ENCODE measurements at regions not wholly inside any gene's neighbourhood (a gene's known extent, or its start where the extent isn't known, plus 50 kb on each side); places are given as distances from the start of the nearest gene placed in this dataset.

GRCh38 chr6:50214937-50215336, 165.2 kb upstream of the DEFB112 start:
- dilution Hi-C loops (cut with MboI; ENCODE audit: extremely low pct_ligation_motif_present, low sequenced_read_pairs): no loop called here

GRCh38 chr6:50217841-50218240, 168.1 kb upstream of the DEFB112 start:
- Histone ChIP-seq H2AFZ (ENCODE audit: control insufficient read depth, low read length) (no peak overlapping the region), H3K4me1 (ENCODE audit: control insufficient read depth, extremely low read depth, insufficient read depth, low read length) (no peaks in the 10 kb centered on the region), H3K9me3 (ENCODE audit: control insufficient read depth, low read depth, low read length) (no peaks in the 10 kb centered on the region), H3K9ac (ENCODE audit: control insufficient read depth, extremely low read depth, insufficient read depth, low read length) (no peak overlapping the region), H4K20me1 (ENCODE audit: control insufficient read depth, extremely low read depth, insufficient read depth, low read length) (no peaks in the 10 kb centered on the region), H3K27ac (ENCODE audit: control insufficient read depth, insufficient read depth, low read length) (no peak overlapping the region), H3K36me3 (ENCODE audit: control insufficient read depth in 2 of 2, extremely low read depth in 1 of 2, insufficient read depth in 2 of 2, low read length in 2 of 2) (no peaks in the 10 kb centered on the region), H3K9me1 (ENCODE audit: control insufficient read depth, extremely low read depth, insufficient read depth, low read length) (no peaks in the 10 kb centered on the region), H3K4me3 (ENCODE audit: control insufficient read depth in 2 of 3, extremely low read depth in 1 of 3, insufficient read depth in 2 of 3, low read depth in 1 of 3, low read length in 3 of 3) (no peak overlapping the region), H3K27me3 (ENCODE audit: control insufficient read depth, extremely low read depth, insufficient read depth, low read length) (no peaks in the 10 kb centered on the region), H3K4me2 (ENCODE audit: control insufficient read depth, extremely low read depth, insufficient read depth, low read depth, low read length) (no peak overlapping the region), H3K79me2 (ENCODE audit: control insufficient read depth, insufficient read depth, low read length) (no peaks in the 10 kb centered on the region)
- FAIRE-seq (no peak), DNase-seq (ENCODE audit: low read depth, low spot score) (no peak)
- TF ChIP-seq CTCF (optimal IDR thresholded peaks at IDR 0.05 in 1 of 3, IDR thresholded peaks at IDR 0.05 in 1 of 3, conservative IDR thresholded peaks at IDR 0.05 in 1 of 3; ENCODE audit: extremely low read depth in 1 of 3, insufficient read depth in 2 of 3, low read length in 3 of 3) (no peak), EZH2 (IDR thresholded peaks at IDR 0.05; ENCODE audit: low read length) (no peak)
- dilution Hi-C loops (cut with MboI; ENCODE audit: extremely low pct_ligation_motif_present, low sequenced_read_pairs): no loop called here

More at GRCh38 chr6:50214937-50215336, 165.2 kb upstream of the DEFB112 start:
- Histone ChIP-seq H3K9me1 (ENCODE audit: control insufficient read depth, extremely low read depth, insufficient read depth, low read length) (no peaks in the 10 kb centered on the region), H3K79me2 (ENCODE audit: control insufficient read depth, insufficient read depth, low read length) (no peaks in the 10 kb centered on the region), H2AFZ (ENCODE audit: control insufficient read depth, low read length) (no peak overlapping the region), H3K36me3 (ENCODE audit: control insufficient read depth in 2 of 2, extremely low read depth in 1 of 2, insufficient read depth in 2 of 2, low read length in 2 of 2) (no peaks in the 10 kb centered on the region), H3K9me3 (ENCODE audit: control insufficient read depth, low read depth, low read length) (no peaks in the 10 kb centered on the region), H3K4me1 (ENCODE audit: control insufficient read depth, extremely low read depth, insufficient read depth, low read length) (no peaks in the 10 kb centered on the region), H4K20me1 (ENCODE audit: control insufficient read depth, extremely low read depth, insufficient read depth, low read length) (no peaks in the 10 kb centered on the region), H3K4me2 (ENCODE audit: control insufficient read depth, extremely low read depth, insufficient read depth, low read depth, low read length) (no peak overlapping the region), H3K9ac (ENCODE audit: control insufficient read depth, extremely low read depth, insufficient read depth, low read length) (no peak overlapping the region), H3K27ac (ENCODE audit: control insufficient read depth, insufficient read depth, low read length) (no peak overlapping the region), H3K4me3 (ENCODE audit: control insufficient read depth in 2 of 3, extremely low read depth in 1 of 3, insufficient read depth in 2 of 3, low read depth in 1 of 3, low read length in 3 of 3) (no peak overlapping the region), H3K27me3 (ENCODE audit: control insufficient read depth, extremely low read depth, insufficient read depth, low read length) (no peaks in the 10 kb centered on the region)
- DNase-seq (ENCODE audit: low read depth, low spot score) (no peak), FAIRE-seq (no peak)
- no peak for TF ChIP-seq EZH2 (IDR thresholded peaks at IDR 0.05; ENCODE audit: low read length)

DNA sequence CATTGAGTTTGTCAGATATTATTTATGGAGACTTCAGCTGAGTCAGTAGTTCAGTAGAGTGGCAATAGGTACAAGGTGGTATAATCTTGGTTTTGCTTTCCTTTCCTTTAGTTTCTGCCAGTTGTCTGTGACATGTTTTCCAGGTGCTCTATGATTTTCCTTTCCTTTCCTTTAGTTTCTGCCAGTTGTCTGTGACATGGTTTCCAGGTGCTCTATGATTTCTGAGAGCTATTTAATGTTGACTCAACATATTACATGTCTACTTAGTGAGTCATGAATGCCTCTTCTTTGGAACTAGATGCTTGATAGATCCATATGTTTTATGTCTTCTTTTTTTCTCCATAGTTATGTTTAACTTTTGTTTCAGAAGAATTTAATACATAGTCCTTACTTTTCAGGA, 186.4 kb upstream of the DEFB112 start:
- Histone ChIP-seq H3K9me1 (ENCODE audit: control insufficient read depth, extremely low read depth, insufficient read depth, low read length) (no peaks in the 10 kb centered on the region), H3K36me3 (ENCODE audit: control insufficient read depth in 2 of 2, extremely low read depth in 1 of 2, insufficient read depth in 2 of 2, low read length in 2 of 2) (no peaks in the 10 kb centered on the region), H3K27me3 (ENCODE audit: control insufficient read depth, extremely low read depth, insufficient read depth, low read length) (no peaks in the 10 kb centered on the region), H3K4me1 (ENCODE audit: control insufficient read depth, extremely low read depth, insufficient read depth, low read length) (no peaks in the 10 kb centered on the region), H3K4me3 (ENCODE audit: control insufficient read depth in 2 of 3, extremely low read depth in 1 of 3, insufficient read depth in 2 of 3, low read depth in 1 of 3, low read length in 3 of 3) (no peak overlapping the region), H3K9me3 (ENCODE audit: control insufficient read depth, low read depth, low read length) (no peaks in the 10 kb centered on the region), H2AFZ (ENCODE audit: control insufficient read depth, low read length) (no peak overlapping the region), H3K27ac (ENCODE audit: control insufficient read depth, insufficient read depth, low read length) (no peak overlapping the region), H4K20me1 (ENCODE audit: control insufficient read depth, extremely low read depth, insufficient read depth, low read length) (no peaks in the 10 kb centered on the region), H3K4me2 (ENCODE audit: control insufficient read depth, extremely low read depth, insufficient read depth, low read depth, low read length) (no peak overlapping the region), H3K9ac (ENCODE audit: control insufficient read depth, extremely low read depth, insufficient read depth, low read length) (no peak overlapping the region), H3K79me2 (ENCODE audit: control insufficient read depth, insufficient read depth, low read length) (no peaks in the 10 kb centered on the region)
- dilution Hi-C loops (cut with MboI; ENCODE audit: extremely low pct_ligation_motif_present, low sequenced_read_pairs): no loop called here
- DNase-seq (ENCODE audit: low read depth, low spot score) (no peak), FAIRE-seq (no peak)
- TF ChIP-seq EZH2 (IDR thresholded peaks at IDR 0.05; ENCODE audit: low read length) (no peak), CTCF (optimal IDR thresholded peaks at IDR 0.05 in 1 of 3, IDR thresholded peaks at IDR 0.05 in 1 of 3, conservative IDR thresholded peaks at IDR 0.05 in 1 of 3; ENCODE audit: extremely low read depth in 1 of 3, insufficient read depth in 2 of 3, low read length in 3 of 3) (no peak)

Measured in keratinocyte (primary cell).